HG03280 (cell line): ENCODE measurements at regions not wholly inside any gene's neighbourhood (a gene's known extent, or its start where the extent isn't known, plus 50 kb on each side); places are given as distances from the start of the nearest gene placed in this dataset.
"Not testable (repeated sequence)": the region's sequence is repeated elsewhere in the genome, so short reads cannot be mapped to it uniquely, and the experiment has no call there.

Source experiments
- ATAC-seq: cut with Tn5 transposase; IDR thresholded peaks from one replicate; pipeline ENCODE4 v1.9.1; 2021; ENCODE audit warnings: mild to moderate bottlenecking, moderate library complexity; ENCODE audit not compliant: unreplicated experiment

- no peak for ATAC-seq
These were observed 1440.2 kb upstream of the ACO1 start for GRCh38 chr9:30944225-30944569.

GRCh38 chr9:30944741-30945280 is 1439.6 kb upstream of the ACO1 start:
- ATAC-seq, result no peak

- ATAC-seq, result no peak
These were observed 1420.1 kb upstream of the ACO1 start for GRCh38 chr9:30964332-30964731.

GRCh38 chr9:30967476-30967875 is 1417.0 kb upstream of the ACO1 start:
- no peak for ATAC-seq

GRCh38 chr9:30970186-30970585 is 1414.3 kb upstream of the ACO1 start:
- no peak for ATAC-seq

DNA sequence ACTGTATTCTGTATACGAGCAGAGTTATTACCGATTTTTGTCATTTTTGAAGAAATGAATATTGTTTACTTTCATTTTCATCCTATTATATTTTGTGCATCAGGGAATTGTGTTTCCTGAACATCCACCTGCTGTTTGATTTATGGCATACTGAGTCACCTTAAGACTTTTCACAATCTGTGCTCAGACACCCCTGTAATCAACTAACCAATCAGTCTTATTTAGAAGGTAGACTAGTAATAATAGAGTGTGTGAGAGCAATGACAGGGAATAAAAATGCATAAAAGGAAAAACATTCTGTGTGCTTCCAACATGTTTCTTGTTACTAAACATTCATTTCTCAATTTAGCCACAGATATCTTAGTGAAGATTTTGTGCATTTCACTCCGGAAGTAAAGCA is 1413.6 kb upstream of the ACO1 start:
- ATAC-seq, result no peak

- no peak for ATAC-seq
These were observed 1411.8 kb upstream of the ACO1 start for GRCh38 chr9:30972654-30973053.

- ATAC-seq, result no peak
These were observed 1406.5 kb upstream of the ACO1 start for GRCh38 chr9:30977965-30978364.

GRCh38 chr9:30982301-30982700 is 1402.1 kb upstream of the ACO1 start:
- no peak for ATAC-seq

DNA sequence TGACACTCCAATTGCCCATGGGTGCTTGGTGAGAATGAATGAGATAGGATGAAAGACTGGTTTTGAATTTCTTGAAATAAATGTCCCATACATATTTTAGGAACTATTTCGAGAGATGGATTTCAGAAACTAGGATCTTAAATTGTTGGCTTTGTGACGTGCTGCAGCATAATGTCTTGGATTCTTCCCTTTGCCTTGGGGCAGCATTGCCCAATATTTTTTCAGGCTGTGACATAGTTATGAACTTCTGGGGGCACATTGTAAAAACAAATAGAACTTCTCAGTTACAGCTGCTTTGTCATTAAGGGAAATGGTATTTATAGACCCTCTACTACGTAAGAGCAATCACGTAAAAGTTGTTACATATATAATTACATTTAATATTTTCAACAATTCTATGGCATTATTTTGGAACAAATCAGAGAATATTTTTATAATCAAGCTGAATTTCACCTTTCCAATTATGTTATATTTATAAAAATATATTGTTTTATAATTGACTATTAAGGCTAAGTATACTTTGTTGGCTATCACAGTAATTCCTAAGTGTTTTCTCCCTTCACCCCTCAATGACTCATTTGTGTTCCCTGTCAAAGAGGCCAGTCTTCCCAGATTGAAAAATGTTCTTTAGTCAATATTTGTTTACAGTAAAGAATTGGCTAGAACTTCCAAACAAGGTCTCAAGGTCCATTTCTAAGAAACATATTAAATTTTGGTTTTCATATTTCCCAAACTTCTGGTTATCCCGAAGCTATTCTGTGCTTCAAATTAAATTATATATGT is 1388.3 kb upstream of the ACO1 start:
- ATAC-seq, result no peak

GRCh38 chr9:30996761-30997160 is 1387.7 kb upstream of the ACO1 start:
- no peak for ATAC-seq

DNA sequence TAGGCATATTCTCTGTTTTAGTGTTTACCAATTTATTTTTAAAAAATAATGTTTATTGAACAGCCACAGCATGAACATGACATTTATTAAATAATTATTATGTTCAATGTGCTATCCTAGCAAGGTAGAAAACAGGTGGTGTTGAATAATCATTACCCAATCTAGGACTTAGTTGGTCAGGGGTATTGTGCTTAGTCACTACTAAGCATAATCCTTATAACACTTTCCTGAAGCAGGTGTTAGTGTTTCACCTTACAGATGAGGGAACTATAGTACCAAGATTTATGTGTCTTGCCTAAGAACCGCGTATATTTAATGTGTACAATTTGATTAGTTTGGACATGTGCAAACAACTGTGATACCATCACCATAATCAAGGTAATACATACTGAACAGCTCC is 1387.2 kb upstream of the ACO1 start:
- no peak for ATAC-seq

- ATAC-seq, result no peak
These were observed 1379.3 kb upstream of the ACO1 start for GRCh38 chr9:31005086-31005665.

- no peak for ATAC-seq
These were observed 1371.1 kb upstream of the ACO1 start for GRCh38 chr9:31013371-31013770.

DNA sequence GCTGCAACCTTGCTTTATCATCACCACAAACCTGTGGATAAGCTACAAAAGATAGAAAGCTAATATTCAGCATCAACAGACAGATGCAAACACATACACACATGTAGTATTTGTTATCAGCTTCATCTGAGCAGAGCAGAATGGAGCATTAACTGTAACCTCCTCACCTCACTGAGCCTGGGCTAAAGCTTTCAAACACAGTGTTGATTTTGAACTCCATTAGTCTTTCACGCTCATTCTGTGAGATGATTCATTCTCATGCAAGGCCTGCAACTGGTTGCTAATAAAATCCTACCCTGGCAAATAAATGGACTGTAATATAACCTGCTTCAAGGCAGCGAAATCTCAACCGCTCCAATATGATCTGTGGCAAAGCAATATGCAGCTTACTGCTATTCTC is 1360.6 kb upstream of the ACO1 start:
- ATAC-seq, result no peak

DNA sequence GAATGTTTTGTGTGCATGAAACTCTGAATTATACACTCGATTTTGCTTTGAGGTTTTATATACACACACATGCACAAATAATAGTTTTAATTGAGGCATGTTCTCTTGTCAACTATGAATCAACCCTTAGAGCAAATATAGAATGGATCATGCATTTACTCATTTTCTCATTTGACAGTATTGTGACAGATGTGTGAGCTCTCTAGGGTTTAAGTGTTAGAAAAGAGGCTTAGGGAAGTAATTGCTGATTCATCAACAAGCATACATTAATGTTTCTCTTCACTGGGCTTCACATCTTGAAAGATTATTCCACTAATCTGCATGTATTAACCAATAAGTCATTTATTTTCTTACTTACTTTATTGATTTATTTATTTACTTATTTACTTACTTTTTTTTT is 1356.8 kb upstream of the ACO1 start:
- no peak for ATAC-seq

DNA sequence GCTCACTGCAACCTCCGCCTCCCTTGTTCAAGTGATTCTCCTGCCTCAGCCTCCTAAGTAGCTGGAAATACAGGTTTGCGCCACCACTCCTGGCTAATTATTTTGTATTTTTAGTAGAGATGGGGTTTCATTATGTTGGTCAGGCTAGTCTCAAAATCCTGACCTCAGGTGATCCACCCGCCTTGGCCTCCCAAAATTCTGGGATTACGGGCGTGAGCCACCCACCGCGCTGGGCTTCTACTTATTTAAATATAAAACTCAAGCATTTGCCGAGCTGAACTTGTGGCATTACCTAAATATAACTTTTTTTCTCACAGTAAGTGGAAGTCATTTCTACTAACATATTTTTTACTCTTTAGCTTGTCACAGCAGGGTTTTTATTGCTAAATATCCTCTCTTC is 1356.3 kb upstream of the ACO1 start:
- ATAC-seq, result no peak

- ATAC-seq, result no peak
These were observed 1353.7 kb upstream of the ACO1 start for GRCh38 chr9:31030741-31031202.

DNA sequence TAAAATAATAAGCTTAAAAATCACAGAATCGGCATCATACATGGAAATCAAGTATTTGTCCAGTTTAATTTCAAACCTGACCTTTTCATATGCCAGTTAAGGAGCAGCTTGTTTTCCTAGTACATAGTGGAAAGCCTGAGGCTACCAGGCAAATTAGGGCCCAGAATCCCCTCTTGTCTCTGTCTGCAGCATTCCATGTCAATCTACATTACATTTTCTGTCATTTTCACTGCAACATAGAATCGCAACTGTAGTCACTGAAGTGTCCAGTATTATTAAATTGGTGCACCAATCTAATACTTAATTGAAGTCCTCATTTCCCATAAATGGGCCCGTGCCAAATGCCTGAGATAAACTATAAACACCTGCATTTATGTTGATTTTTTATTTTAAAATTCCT is 1352.2 kb upstream of the ACO1 start:
- no peak for ATAC-seq

GRCh38 chr9:31034311-31034710 is 1350.1 kb upstream of the ACO1 start:
- no peak for ATAC-seq

- no peak for ATAC-seq
These were observed 1343.9 kb upstream of the ACO1 start for GRCh38 chr9:31040564-31040963.

- no peak for ATAC-seq
These were observed 1338.6 kb upstream of the ACO1 start for GRCh38 chr9:31045810-31046209.

- not testable (repeated sequence) for ATAC-seq
These were observed 1322.9 kb upstream of the ACO1 start for GRCh38 chr9:31061592-31061991.
